ENCODE measurements at regions not wholly inside any gene's neighbourhood (a gene's known extent, or its start where the extent isn't known, plus 50 kb on each side); places are given as distances from the start of the nearest gene placed in this dataset.

DNA sequence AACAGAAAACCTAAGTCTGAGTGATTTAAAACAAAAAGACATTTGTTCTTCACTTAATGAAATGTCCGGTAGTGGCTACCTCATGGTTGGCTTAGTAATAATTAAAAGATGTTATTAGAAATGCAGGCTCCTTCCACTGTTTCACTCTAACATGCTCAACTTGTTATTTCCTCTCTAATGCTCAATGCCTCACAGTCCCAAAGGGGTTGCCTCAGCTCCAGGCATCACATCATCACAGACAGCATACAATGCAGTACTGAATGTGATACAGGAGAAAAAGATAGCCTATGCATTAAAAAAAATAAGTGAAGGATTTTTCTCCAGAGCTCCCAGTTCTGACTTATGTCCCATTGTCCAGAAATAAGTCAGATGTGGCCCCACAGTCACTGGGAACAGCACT lies 1077.0 kb upstream of the TMEM132C start:
- no peak for DNase-seq (ENCODE audit: low read depth in 2 of 2)

DNA sequence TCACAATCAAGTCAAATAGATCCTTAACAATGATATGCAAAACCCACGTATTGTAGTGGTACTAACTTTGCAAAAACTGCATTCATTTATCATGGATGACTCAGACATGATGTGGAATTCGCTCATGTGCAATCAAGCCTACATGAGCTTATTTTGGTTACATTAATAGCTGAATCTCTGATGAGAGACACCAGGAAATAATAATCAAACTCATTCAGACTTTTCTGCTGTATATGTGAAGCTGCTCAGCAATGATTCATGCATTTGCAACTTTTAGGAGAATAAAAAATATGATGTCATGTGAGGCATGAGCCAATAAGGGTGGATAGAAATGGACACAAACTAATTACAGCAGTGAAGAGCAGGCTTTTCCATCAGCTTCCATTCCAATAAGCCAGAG lies 1075.8 kb upstream of the TMEM132C start:
- DNase-seq (ENCODE audit: low read depth in 2 of 2) = no peak

DNA sequence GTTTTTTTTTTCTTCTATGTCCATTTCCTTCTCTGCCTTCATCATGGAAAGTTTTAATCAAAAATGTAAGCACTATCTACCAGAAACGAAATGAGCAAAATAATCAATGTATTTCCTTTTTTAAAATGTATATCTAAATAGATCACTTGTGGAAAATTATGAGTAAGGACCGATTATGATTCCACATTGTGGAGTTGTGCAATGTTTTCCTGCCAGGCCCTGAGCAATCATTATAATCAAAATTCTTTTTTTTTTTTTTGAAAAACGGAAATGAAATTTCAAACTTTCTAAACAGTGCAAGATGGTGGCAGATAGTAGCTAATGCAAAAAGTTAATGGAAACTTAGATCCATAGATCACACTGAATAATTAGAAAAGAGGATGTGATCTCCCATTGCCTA lies 1074.6 kb upstream of the TMEM132C start:
- DNase-seq (ENCODE audit: low read depth in 2 of 2) = no peak

DNA sequence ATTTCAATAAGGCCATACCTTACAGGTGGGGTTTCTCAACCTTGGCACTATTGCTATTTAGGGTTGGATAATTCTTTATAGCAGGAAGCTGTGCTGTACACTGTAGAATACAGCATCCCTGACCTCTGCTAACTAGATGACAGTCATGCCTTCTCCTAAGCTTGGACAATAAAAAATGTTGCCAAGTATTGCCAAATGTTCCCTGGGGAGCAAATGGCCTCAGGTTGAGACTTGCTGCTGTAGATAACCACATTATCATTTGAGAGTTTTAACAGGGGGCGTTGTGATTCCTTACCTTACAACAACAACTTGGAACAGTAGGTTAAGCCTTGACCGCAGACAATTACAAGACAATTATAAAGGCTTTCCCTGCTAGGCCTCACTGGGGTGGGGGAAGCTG lies 1073.6 kb upstream of the TMEM132C start:
- DNase-seq (ENCODE audit: low read depth in 2 of 2) = no peak

DNA sequence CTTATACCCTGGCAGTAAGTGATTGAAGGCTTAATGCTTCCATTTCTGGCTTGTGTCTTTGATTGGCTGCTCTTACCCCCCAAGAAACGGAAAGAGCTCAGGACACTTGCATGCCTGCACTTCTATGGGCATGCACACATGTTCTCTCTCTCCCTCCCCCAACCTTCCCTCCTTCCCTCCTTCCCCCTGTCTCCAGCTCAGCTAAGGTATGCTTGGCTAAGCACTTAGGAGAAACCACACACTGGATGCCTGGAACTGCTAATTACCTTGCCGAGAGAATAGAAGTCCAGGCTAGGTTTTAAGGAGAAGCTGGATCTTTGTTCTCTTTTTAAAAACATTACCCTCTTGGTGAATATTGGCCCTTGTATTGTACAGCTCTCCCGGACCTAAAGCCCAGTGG lies 1072.8 kb upstream of the TMEM132C start:
- no peak for DNase-seq (ENCODE audit: low read depth in 2 of 2)

DNA sequence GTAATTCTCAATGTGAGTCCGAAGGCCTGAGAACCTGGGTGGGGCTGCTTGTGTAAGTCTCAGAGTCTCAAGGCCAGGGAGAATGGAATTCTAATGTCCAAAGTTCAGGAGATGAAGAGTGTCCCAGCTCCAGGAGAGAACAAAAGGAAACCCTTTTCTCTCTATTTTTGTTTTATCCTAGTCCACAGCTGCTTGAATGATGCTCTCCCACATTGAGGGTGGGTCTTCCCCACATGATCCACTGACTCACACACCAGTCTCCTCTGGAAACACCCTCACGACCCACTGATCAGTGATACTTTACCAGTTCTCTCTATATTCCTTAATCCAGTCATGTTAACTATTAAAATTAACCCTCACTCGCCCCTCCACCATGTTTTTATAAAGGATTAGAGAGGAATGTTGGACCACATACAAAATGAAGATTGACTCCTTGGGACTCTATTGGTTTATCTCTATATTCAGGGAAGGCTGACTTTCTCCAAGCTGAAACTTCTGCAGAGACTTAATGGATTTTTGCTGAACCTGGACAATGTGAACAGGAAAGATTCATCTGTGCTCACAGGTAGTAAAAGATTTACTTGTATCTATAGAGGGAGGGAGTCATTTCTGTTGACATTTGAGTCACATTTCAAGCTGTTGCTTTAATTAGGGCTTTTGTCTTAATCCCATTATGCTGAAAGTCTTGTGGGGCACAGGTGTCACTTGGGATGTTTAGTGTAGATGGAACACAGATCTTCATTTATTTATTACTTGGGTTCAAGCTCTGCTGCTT lies 1061.0 kb upstream of the TMEM132C start:
- DNase-seq (ENCODE audit: low read depth in 2 of 2) = no peak

DNA sequence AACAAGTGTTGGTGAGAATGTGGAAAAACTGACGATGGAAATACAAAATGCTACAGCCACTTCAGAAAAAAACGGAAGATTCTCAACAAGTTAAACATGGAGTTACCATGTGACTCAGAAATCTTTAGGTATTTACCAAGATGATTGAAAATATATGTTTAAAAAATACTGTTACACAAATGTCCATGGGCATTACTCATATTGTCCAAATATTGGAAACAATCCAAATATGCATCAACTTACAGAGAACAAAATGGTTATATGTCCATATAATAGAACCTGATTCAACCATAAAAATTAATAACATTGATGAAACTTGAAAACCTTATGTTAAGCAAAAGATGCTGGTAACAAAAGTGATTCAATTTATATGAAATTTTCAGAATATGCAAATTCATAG lies 1057.7 kb upstream of the TMEM132C start:
- no peak for DNase-seq (ENCODE audit: low read depth in 2 of 2)

DNA sequence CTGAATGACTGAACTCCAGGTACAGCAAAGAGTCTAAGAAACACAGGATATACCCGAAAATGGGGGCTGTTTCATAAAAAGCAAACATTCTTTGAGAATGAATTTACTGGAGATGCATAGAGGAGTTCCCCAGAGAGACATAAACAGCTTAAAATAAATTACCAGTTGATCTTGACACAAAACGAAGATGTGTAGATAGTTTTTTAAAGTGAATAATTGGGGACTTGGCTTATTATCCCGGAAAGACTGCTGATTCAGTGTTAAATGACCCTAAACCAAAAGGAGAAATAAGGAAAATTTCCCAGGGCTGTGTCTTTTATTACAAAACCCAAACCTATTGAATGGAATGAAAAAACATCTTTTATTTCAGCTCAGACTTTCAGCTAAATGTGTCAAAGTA lies 1052.8 kb upstream of the TMEM132C start:
- DNase-seq (ENCODE audit: low read depth in 2 of 2) = no peak

DNA sequence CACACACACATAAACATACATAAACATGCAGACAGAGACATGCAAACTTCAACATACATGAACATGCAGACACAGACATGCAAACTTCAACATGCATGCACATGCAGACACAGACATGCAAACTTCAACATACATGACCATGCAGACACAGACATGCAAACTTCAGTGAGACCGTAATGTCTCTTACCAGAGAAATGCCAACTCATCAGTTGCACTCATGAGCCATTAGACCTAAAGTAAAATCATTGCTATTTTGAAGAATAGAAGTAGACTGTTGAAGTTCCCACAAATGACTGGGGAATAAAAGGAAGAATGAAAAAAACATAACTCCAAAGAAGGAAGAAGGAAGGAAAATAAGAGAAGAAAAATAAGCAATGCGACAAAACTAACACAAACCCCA lies 1044.0 kb upstream of the TMEM132C start:
- DNase-seq (ENCODE audit: low read depth in 2 of 2) = no peak

DNA sequence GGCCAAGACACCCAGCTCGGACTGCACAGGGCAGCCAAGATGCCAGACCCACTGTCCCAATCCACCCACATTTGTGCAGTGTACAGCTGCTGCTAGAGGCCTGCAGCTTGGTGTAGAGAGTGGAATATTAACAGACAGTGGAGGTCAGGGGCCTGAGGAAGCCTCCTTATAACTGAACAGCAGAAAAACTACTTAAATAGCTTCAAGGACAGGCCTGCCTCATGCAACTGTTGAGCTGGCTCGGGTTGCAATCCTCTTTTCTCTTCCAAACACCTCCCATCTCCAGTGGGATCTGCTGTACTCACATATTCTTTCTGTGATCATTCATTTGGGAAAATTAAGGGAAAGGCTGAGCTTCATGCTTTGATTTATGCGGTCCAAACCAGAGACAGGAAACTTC lies 1043.2 kb upstream of the TMEM132C start:
- no peak for DNase-seq (ENCODE audit: low read depth in 2 of 2)

DNA sequence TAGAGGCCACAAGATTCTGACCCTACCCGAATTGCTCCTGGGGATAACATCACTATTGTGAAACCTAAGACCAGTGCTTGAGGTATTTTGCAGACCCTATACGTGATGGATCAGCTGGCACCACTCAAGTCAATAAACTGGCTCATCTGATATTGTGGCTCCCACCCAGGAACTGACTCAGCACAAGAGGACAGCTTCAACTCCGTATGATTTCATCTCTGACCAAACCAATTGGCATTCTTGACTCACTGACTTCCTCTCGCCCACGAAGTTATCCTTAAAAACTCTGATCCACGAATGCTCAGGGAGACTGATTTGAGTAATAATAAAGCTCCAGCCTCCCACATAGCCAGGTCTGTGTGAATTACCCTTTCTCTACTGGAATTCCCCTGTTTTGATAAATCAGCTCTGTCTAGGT lies 1036.1 kb upstream of the TMEM132C start:
- no peak for DNase-seq (ENCODE audit: low read depth in 2 of 2)

DNA sequence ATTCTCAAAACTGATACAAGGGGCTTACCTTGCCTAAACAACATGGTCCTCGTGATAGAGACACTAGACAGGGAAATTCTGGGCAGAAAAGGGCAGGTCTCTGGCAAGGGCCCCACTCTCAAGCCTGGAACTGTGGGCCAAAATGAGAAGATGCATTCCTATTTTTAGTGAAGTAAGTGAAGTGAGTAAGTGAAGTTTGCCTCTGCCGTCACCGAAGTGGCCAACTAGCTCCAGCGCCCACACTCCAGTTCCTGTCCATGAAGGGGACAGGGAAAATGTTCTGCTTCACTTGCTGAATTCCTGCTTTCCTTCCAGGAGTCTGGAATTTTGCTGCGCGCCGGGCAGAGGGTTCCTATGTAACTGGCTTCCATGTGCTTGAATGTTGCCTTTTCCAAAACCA lies 1035.6 kb upstream of the TMEM132C start:
- DNase-seq (ENCODE audit: low read depth in 2 of 2) = no peak

DNA sequence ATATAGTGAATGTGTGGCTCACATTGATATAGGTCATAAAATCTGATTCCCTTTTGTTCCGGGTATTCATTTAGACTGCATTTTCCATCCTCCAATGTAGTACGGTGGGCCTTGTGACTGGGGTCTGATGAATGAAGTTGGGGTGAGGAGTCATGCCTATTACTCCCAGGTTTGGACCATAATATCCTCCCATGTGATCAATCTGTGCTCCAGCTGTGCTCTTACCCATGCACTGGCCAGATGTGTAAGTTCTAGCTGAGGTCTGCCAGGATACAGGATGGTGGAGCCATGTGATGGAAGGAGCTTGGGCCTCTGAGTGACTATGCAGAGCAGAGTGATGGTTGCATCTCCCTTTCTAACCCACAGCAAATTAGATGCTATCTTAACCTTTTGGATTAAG lies 1034.0 kb upstream of the TMEM132C start:
- no peak for DNase-seq (ENCODE audit: low read depth in 2 of 2)

DNA sequence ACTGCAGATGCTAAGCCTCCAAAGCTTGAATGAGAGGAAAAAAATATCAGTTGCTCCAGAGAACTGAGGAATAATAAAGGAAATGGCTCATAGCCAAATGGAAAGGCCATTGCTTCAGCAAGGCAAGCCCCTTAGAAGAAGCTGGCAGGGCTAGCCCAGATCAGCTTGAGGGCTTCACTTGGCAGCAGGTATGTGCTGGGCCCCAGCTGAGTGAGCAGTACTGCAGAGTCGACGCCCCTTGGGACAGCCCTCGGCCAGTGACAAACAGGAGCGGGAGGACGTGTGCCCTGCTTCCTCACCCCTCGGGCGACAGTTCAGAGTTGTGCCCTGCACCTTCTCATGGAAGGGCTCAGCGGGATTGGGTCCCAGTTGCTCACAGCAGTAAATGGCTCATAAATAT lies 1031.2 kb upstream of the TMEM132C start:
- DNase-seq (ENCODE audit: low read depth in 2 of 2) = no peak

DNA sequence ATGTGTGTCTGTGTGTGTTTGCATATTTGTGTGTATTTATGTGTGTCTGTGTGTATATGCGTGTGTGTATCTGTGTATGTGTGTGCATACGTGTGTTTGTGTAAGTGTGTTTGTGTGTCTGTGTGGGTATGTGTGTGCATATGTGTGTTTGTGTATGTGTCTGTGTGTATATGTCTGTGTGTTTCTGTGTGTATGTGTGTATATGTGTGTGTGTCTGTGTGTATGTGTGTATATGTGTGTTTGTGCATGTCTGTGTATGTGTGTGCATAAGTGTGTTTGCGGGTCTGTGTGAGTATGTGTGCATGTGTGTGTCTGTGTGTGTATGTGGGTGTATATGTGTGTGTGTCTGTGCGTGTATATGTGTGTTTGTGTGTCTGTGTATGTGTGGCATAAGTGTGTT lies 1030.5 kb upstream of the TMEM132C start:
- DNase-seq (ENCODE audit: low read depth in 2 of 2) = no peak

DNA sequence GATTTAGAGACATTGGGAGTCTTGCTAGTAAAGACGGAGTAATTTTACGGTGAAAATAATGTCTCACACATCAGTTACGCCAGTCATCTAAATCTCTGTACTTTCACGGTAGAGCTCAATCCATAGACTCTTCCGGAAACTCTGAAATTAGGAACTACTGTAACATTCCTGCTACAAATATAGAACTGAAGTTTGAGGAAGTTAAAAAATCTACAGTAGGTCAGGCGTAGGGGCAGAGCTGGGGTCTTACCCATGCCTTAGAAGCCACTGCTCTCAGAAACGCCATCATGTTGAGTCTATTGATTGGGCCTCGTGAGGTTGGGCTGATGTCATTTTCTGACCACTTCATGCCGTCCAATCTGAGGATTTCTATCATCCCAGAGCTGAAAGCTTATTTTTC lies 1029.8 kb upstream of the TMEM132C start:
- no peak for DNase-seq (ENCODE audit: low read depth in 2 of 2)

DNA sequence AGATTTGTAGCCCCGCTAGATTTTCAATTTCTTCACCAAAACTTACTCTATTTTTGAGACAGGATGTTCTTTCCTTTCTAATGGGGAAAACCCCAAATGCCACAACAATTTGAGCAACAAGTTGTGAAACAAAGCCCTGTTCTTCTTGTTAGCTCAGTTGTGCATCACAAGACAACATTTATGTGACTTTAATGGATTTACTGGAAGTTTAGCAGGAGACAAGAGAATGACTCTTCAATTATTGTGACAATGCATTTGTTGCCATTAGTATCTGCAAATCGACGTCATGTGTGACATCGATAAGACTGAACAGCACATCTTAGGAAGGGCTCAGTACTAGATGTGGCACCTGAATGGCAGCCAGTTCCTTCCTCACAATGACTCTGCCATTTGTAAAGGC lies 1028.9 kb upstream of the TMEM132C start:
- no peak for DNase-seq (ENCODE audit: low read depth in 2 of 2)

DNA sequence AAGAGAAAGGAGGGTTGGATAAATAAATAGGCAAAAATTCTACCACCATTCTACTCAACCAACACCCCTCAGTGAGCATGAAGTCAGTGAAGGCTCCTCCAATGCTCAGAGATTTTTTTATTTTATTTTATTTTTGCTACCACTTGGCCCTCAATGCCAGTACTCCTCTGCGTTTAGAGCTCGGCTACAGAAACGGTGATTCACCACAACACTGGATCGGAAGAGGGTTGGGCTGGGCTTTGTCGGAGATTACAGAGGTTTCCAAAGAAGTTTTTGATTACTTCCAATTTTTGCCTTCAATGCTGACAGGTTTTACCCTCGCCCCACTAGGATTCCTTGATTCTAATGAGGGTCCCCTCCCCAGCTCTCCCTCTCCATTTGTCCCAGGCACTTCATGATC lies 1027.2 kb upstream of the TMEM132C start:
- no peak for DNase-seq (ENCODE audit: low read depth in 2 of 2)

DNA sequence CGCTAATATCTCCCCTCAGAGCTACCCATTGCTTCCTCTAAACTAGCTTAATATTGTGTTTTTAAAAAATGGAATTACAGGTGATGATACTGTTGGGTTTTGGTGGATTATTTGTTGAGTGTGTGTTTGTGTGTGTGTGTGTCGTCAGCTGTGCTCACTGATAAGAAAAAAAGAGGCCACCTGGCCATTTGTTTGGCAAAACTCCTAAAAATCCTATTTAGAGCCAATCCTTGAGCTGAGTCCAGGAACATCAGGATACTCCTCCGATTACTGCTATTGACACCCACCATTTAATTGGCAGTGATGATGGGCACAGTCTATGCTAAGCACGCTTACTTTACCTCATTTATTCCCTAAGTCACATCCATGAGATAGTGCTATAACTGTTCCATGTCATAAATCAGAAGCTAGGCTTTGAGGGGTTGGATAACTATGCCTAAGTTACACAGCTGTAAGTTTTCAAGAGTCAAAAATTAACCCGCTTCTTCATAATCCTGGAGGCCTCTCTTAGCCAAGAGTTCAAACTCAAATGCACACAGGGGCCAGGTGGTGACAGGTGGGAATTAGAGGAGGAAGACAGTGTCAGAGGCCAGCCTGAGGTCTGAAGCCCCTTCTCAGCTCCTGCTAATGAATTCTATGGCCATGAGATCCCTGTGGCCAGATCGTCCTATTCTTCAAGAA lies 1026.6 kb upstream of the TMEM132C start:
- DNase-seq (ENCODE audit: low read depth in 2 of 2) = no peak

DNA sequence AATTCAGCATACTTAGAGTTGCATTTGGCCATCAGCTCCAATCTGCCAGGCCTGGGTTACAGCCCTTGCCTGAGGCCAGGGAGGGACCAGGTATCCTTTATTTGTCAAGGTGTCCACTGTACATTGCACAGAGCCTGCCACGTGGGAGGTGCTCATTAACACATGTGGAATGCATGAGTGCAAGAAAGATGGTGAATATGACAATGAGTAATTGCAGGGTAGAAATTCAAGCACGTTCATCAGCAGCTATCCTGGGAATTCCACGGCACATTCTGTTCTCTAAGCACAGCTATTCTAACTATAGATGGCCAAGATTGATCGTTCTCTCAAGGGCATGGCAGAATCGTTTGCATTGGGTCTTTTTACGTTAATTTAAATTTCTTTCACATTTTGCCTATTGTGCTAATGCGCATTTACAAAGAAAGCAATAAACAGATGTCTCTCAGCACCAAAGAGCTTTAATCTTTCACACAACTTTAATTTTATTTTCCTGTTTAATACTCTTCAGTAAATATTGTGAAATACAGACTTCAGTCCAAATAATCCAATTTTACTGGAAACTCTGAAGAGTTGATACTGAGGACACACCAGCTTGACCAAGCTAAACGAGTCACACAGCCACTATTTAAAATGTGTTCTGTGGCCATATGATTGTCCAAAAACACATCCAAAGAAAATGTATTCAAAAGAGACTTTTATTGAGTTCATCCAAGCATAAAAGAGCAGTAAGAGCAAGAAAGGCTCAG lies 1025.7 kb upstream of the TMEM132C start:
- no peak for DNase-seq (ENCODE audit: low read depth in 2 of 2)

DNA sequence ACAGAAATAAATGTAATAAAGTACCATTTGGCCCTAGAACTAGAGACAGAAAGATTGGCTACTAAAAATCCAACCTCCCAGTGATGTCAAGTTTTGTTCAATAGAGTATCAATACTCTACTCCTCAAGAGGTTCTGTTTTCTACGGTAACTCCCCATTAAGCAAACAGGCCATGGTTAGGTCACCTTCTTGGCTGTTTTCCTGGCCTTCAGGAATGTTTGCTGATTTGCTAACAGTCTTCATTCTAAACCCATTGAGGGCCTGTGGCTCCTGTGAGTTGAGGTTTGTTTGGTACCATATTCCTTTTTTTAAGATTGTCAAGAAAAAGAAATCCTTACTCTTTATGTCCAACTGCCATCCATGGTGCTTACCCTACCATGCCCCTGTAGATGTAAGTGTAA lies 1022.0 kb upstream of the TMEM132C start:
- DNase-seq (ENCODE audit: low read depth in 2 of 2) = no peak

DNA sequence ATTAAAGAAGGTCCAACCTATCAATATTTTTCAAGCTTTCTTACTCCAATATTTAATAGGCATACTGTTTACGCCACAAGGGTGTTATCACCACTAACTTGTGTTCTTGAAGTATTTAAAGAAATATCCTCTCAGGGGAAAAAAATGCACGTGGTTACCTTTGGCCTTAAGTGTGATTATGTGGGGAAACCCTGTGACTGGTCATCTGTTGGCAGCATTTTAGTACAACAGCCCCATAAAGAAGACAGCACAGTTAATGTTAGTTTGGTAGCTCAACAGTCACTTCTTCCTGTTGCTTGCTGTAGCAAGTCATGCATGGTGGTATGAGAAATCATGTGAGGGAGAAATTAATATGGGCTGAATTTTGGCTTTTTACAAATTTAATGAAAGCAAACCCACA lies 1021.5 kb upstream of the TMEM132C start:
- DNase-seq (ENCODE audit: low read depth in 2 of 2) = no peak

DNA sequence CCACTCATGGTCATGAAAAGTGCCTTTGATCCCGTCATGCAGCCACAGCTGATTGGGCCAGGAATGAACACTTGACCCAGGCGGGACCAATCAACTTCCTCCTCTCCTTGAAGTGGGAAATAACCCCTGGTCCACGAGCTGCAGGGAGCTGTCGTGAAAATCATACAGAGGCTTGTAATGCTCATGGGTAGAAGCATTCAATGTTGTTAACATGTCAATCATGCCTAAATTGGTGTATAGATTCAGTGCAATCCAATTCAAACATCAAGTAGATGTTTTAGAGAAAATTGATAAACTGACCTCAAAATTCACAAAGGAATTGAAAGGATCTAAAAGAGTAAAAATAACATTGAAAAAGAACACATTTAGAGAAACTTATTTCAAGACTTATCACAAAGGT lies 1019.0 kb upstream of the TMEM132C start:
- no peak for DNase-seq (ENCODE audit: low read depth in 2 of 2)
